HG02981 (cell line): ENCODE measurements at regions not wholly inside any gene's neighbourhood (a gene's known extent, or its start where the extent isn't known, plus 50 kb on each side); places are given as distances from the start of the nearest gene placed in this dataset.
"Not testable (repeated sequence)": the region's sequence is repeated elsewhere in the genome, so short reads cannot be mapped to it uniquely, and the experiment has no call there.

Source experiments
- ATAC-seq: cut with Tn5 transposase; IDR thresholded peaks from one replicate; pipeline ENCODE4 v1.9.1; 2021; ENCODE audit warnings: mild to moderate bottlenecking, moderate library complexity; ENCODE audit not compliant: unreplicated experiment

- ATAC-seq = no peak
Measured at GRCh38 chr6:85236636-85237035, 213.2 kb upstream of the NT5E start.

DNA sequence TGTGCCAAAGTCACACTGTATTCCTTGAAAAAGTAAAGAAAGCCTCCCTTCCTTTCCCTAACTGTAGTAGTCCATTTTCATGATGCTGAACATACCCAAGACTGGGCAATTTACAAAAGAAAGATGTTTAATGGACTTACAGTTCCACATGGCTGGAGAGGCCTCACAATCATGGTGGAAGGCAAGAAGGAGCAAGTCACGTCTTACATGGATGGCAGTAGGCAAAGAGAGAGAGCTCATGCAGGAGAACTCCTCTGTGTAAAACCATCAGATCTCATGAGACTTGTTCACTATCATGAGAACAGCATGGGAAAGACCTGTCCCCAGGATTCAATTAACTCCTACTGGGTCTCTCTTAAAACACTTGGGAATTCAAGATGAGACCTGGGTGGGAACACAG lies 222.5 kb upstream of the NT5E start:
- ATAC-seq = not testable (repeated sequence)

- not testable (repeated sequence) for ATAC-seq
Measured at GRCh38 chr6:85212794-85213193, 237.1 kb upstream of the NT5E start.

GRCh38 chr6:85195243-85195642 lies 254.6 kb upstream of the NT5E start:
- ATAC-seq = no peak

DNA sequence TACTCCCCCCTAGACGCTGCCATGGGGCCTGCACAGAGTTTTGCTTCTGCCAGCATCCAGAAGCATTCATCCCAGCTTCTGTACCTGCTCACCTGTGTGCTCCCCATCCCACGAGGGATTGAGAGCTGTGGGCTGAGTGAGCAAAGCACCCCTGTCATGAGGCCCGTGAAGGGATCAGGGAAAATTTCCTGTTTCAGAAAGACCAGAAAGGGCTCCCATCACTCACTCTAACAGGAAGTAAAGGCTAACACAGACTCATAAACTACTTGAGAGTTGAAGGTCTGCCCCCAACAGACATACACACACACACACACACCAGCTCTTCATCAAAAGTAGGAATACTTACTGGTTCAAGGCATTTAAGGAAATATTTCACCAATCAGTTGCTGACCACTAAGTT lies 256.5 kb upstream of the NT5E start:
- ATAC-seq = no peak

DNA sequence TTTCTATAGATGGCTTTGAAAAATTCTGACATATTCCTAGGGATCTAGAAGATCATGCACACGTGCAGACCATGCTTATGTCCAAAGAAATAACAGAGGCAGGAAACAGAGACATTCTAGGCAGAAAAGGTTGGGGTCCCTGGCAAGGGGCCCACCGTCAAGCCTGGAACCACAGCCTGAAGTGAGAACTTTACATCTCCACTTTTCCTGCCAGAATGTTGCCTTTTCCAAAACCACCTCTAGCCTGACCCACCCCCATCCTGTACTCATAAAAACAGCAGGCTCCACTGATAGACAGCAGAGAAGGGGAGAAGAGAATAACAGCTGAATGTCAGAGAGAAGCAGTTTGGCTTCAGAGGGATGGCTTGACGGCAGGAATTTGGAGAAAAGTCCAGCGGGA lies 257.3 kb upstream of the NT5E start:
- no peak for ATAC-seq

- ATAC-seq = no peak
Measured at GRCh38 chr6:85192186-85192585, 257.7 kb upstream of the NT5E start.

GRCh38 chr6:85191656-85192055 lies 258.2 kb upstream of the NT5E start:
- no peak for ATAC-seq

GRCh38 chr6:85186546-85187175 lies 263.2 kb upstream of the NT5E start:
- no peak for ATAC-seq

DNA sequence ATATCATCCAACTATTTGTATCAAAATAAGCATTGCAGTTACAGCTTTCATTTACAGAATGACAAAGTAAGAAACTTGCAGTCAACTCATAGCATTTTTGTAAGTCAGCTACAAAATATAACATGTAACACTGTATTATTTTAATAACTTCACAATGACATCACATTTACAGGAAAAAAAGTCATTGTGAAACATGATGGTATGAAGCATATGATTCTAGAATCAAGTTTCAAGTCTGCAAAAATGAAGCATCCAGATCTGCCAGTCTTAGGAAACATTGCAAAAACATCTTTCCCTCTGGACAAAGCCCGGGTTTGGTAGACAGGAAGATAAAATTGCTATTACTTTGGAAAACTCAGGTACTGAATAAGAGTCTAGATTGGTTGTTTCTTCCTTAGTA lies 263.9 kb upstream of the NT5E start:
- no peak for ATAC-seq

GRCh38 chr6:85183841-85184240 lies 266.0 kb upstream of the NT5E start:
- ATAC-seq = no peak

GRCh38 chr6:85172705-85173104 lies 277.2 kb upstream of the NT5E start:
- ATAC-seq = no peak

GRCh38 chr6:85172161-85172560 lies 277.7 kb upstream of the NT5E start:
- no peak for ATAC-seq

- no peak for ATAC-seq
Measured at GRCh38 chr6:85169189-85169588, 280.7 kb upstream of the NT5E start.

DNA sequence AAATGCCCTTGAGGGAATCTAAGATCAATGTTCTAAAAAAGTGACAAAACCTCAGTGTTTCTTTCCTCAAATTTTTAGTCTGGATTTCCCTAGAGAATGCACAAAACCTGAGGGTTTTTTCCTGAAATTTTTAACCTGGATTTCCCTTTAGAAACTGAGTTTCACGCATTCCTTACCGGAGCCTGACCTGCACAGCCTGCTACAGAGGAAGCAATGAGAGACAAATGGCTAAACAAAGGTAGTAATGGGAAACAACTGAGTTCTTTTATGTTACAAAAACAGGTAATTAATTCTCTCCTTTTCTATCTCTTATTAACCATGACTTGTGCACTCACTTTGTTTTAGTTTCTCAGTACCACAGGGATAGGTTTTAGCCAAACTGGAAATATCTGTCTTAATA lies 281.7 kb upstream of the NT5E start:
- no peak for ATAC-seq

DNA sequence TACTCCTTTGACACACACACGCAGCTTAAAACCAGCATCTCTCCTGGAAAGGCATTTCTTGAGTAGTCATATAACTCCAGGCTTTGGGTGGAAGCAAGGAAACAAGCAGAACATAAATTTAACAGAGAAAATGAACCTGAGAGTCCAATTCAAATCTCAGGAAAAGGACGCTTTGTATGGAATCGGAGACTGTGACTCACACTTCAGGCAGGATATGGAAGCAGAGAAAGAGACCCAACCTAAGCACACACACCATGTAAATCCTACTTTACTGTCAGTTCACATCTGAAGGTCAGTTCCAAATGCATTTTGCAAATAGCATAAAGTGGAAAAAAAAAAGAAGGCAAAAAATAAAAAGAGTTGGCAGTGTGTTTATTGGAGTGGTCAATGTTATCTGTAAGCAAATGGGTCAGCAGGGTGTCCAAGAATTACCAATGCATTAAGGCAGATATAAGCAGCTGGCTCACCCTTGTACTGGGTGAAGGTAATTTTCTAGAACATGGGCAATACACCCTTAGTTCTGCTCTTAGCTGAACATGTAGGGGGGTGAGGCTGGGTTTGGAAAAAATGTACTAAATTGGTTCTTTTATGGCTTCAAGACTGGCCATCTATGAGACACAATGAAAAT lies 283.7 kb upstream of the NT5E start:
- ATAC-seq = no peak

GRCh38 chr6:85163156-85164080 lies 286.5 kb upstream of the NT5E start:
- ATAC-seq = no peak

- no peak for ATAC-seq
Measured at GRCh38 chr6:85157311-85157710, 292.6 kb upstream of the NT5E start.

- ATAC-seq = no peak
Measured at GRCh38 chr6:85143676-85144075, 306.2 kb upstream of the NT5E start.

DNA sequence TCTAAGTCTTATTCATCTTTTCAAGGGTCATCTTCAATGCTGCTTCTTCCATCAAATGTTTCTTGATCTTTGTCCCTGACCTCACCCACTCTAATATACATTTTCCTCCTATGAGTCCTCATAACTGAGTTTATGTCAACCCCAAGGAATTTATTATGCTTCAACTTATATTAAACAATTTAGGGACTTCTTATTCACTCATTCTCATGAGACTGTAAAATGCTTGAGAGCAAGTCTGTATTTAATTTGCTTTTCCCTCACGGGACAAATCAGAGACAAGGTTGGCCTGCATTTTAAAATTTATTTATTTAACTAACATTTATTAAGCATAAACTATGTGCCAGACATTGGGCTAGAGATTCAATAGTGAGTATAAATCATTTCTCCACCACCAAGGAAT lies 312.0 kb upstream of the NT5E start:
- no peak for ATAC-seq

- ATAC-seq = no peak
Measured at GRCh38 chr6:85136310-85136709, 313.6 kb upstream of the NT5E start.
